K562 (cell line): ENCODE measurements at regions not wholly inside any gene's neighbourhood (a gene's known extent, or its start where the extent isn't known, plus 50 kb on each side); places are given as distances from the start of the nearest gene placed in this dataset.

ENCODE experiments used
- BCOR ChIP-seq: fragments of 450-650 bp; IDR thresholded peaks from 2 replicates; pipeline ENCODE4 v1.6.1; 2016
- CBFA2T3 ChIP-seq: fragments of 450-650 bp; IDR thresholded peaks from 2 replicates; pipeline ENCODE4 v1.6.1; 2017
- E2F6 ChIP-seq, 2 experiments: IDR thresholded peaks; 2 replicates each; pipeline ENCODE4 v1.6.1; 2011; ENCODE audit warnings: borderline replicate concordance in 1 of 2, control low read depth in 1 of 2, low read depth in 1 of 2, low read length in 1 of 2, mild to moderate bottlenecking in 1 of 2, mixed read lengths in 1 of 2, moderate library complexity in 1 of 2; ENCODE audit not compliant: insufficient read depth in 1 of 2, insufficient read length in 1 of 2, poor library complexity in 1 of 2, severe bottlenecking in 1 of 2; ENCODE audit errors: extremely low read depth in 1 of 2
- EGR1 ChIP-seq: fragments of 450-650 bp; conservative IDR thresholded peaks from 2 replicates; pipeline ENCODE4 v1.6.1; 2017; ENCODE audit warnings: mild to moderate bottlenecking
- GTF2A2 ChIP-seq: IDR thresholded peaks from 2 replicates; pipeline ENCODE4 v1.6.1; 2016; ENCODE audit warnings: mild to moderate bottlenecking, missing genetic modification characterization, missing compliant biosample characterization
- SMAD3 ChIP-seq: fragments of 450-650 bp; formaldehyde crosslinking; conservative IDR thresholded peaks from 2 replicates; pipeline ENCODE4 v1.4.0; 2020; ENCODE audit warnings: mild to moderate bottlenecking
- SNRNP70 ChIP-seq: fragments of 200-400 bp; formaldehyde crosslinking; optimal IDR thresholded peaks from 2 replicates; pipeline ENCODE3; 2017; ENCODE audit warnings: low read depth, low read length
- ZNF592 ChIP-seq: fragments of 450-650 bp; IDR thresholded peaks from 2 replicates; pipeline ENCODE4 v1.6.1; 2017; ENCODE audit warnings: antibody characterized with exemption, mild to moderate bottlenecking

GRCh38 chr1:207964195-207964966 lies 53.5 kb upstream of the CD34 start (continued):
- TF ChIP-seq SNRNP70 (no peak), ZNF592 (no peak), CBFA2T3 (0 out of 2 replicates have a peak, but pooled peaks have one; percentile 9), SMAD3 (CRISPR knock-in tag) (no peak), EGR1 (peak; percentile 62; the same call in 1 of the 2 replicates), BCOR (no peak), E2F6 (IDR thresholded peaks at IDR 0.05; ENCODE audit: borderline replicate concordance in 1 of 2, extremely low read depth in 1 of 2, insufficient read depth in 1 of 2, insufficient read length in 1 of 2, low read depth in 1 of 2, low read length in 1 of 2, poor library complexity in 1 of 2, severe bottlenecking in 1 of 2) (no peak), GTF2A2 (tag) (no peak)
